ENCODE measurements at regions not wholly inside any gene's neighbourhood (a gene's known extent, or its start where the extent isn't known, plus 50 kb on each side); places are given as distances from the start of the nearest gene placed in this dataset.

GRCh38 chr19:16013851-16014840 is 62.1 kb upstream of the TPM4 start:
- ChIA-PET POLR2A (no interaction called here), CTCF (no interaction called here)
- peaks cover 8% of the 10 kb centered on the region for H3K9me3 Mint-ChIP-seq (ENCODE audit: unreplicated experiment)
- H3K4me3 Mint-ChIP-seq (ENCODE audit: unreplicated experiment) = no peak overlapping the region
- BruUV-seq (replicated peaks) = no TSS peak
- no peak overlapping the region for H3K27ac Mint-ChIP-seq (ENCODE audit: low read depth, unreplicated experiment)
- DNase-seq (ENCODE audit: unreplicated experiment) = no peak
- TF ChIP-seq, protein P1, sequence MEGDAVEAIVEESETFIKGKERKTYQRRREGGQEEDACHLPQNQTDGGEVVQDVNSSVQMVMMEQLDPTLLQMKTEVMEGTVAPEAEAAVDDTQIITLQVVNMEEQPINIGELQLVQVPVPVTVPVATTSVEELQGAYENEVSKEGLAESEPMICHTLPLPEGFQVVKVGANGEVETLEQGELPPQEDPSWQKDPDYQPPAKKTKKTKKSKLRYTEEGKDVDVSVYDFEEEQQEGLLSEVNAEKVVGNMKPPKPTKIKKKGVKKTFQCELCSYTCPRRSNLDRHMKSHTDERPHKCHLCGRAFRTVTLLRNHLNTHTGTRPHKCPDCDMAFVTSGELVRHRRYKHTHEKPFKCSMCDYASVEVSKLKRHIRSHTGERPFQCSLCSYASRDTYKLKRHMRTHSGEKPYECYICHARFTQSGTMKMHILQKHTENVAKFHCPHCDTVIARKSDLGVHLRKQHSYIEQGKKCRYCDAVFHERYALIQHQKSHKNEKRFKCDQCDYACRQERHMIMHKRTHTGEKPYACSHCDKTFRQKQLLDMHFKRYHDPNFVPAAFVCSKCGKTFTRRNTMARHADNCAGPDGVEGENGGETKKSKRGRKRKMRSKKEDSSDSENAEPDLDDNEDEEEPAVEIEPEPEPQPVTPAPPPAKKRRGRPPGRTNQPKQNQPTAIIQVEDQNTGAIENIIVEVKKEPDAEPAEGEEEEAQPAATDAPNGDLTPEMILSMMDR (IDR thresholded peaks at IDR 0.05; ENCODE audit: unreplicated experiment) = no peak
- intact Hi-C loops (cut with micrococcal nuclease) = no loop called here
- no peaks in the 10 kb centered on the region for H3K36me3 Mint-ChIP-seq (ENCODE audit: insufficient read depth, unreplicated experiment)
- no peaks in the 10 kb centered on the region for H3K27me3 Mint-ChIP-seq (ENCODE audit: insufficient read depth, unreplicated experiment)
- no peaks in the 10 kb centered on the region for H3K4me1 Mint-ChIP-seq (ENCODE audit: insufficient read depth, unreplicated experiment)

GRCh38 chr19:16014923-16015804 is 61.1 kb upstream of the TPM4 start:
- POLR2A ChIA-PET = no interaction called here
- Mint-ChIP-seq H3K27ac (ENCODE audit: low read depth, unreplicated experiment) (no peak overlapping the region), H3K9me3 (ENCODE audit: unreplicated experiment) (peaks cover 8% of the 10 kb centered on the region), H3K4me1 (ENCODE audit: insufficient read depth, unreplicated experiment) (no peaks in the 10 kb centered on the region), H3K4me3 (ENCODE audit: unreplicated experiment) (no peak overlapping the region), H3K36me3 (ENCODE audit: insufficient read depth, unreplicated experiment) (no peaks in the 10 kb centered on the region), H3K27me3 (ENCODE audit: insufficient read depth, unreplicated experiment) (no peaks in the 10 kb centered on the region)
- intact Hi-C loops (cut with micrococcal nuclease) = no loop called here
- no TSS peak for BruUV-seq (replicated peaks)
- CTCF ChIA-PET = interaction anchor here (1.3 kb wide), 1 partner anchor 27 kb away, joined by 7 read pairs; no protein-coding TSS in a partner anchor
- no peak for DNase-seq (ENCODE audit: unreplicated experiment)
- TF ChIP-seq, protein P1 (IDR thresholded peaks at IDR 0.05; ENCODE audit: unreplicated experiment) = no peak

DNA sequence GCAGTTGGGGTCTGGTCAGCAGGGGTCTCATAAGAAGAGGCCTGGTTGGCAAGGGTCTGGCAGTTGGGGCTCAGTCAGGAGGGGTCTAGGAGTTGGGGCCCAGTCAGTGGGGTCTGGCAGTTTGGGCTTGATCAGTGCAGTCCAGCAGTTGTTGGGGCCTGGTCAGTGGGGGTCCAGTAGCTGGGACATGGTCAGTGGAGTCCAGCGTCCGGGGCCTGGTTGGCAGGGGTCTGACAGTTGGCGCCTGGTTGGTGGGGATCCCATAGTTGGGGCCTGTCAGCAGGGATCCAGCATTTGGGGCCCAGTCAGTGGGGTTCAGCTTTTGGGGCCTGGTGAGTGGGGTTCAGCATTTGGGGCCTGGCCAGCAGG is 60.5 kb upstream of the TPM4 start:
- ChIA-PET CTCF (interaction anchor here (1.3 kb wide), 1 partner anchor 26 kb away, joined by 7 read pairs; no protein-coding TSS in a partner anchor), POLR2A (no interaction called here)
- TF ChIP-seq, protein P1 (IDR thresholded peaks at IDR 0.05; ENCODE audit: unreplicated experiment) = no peak
- intact Hi-C loops (cut with micrococcal nuclease) = no loop called here
- no peaks in the 10 kb centered on the region for H3K4me1 Mint-ChIP-seq (ENCODE audit: insufficient read depth, unreplicated experiment)
- no peaks in the 10 kb centered on the region for H3K27me3 Mint-ChIP-seq (ENCODE audit: insufficient read depth, unreplicated experiment)
- no peaks in the 10 kb centered on the region for H3K36me3 Mint-ChIP-seq (ENCODE audit: insufficient read depth, unreplicated experiment)
- BruUV-seq (replicated peaks) = no TSS peak
- DNase-seq (ENCODE audit: unreplicated experiment) = no peak
- no peak overlapping the region for H3K4me3 Mint-ChIP-seq (ENCODE audit: unreplicated experiment)
- H3K27ac Mint-ChIP-seq (ENCODE audit: low read depth, unreplicated experiment) = no peak overlapping the region
- H3K9me3 Mint-ChIP-seq (ENCODE audit: unreplicated experiment) = peaks cover 8% of the 10 kb centered on the region
